K562 (cell line): ENCODE measurements at regions not wholly inside any gene's neighbourhood (a gene's known extent, or its start where the extent isn't known, plus 50 kb on each side); places are given as distances from the start of the nearest gene placed in this dataset.

Source experiments
- ATAC-seq: fragments of 200-7000 bp; cut with Tn5 transposase; 3 replicates; pipeline ENCODE4 v1.9.1; 2020; ENCODE audit warnings: moderate library complexity
- BruUV-seq: library from RNA; stranded (reverse); fragments of 400-500 nt; replicated peaks from 2 replicates; lab custom pipeline; 2021; lab: Mats Ljungman, UMichigan
- CTCF ChIA-PET: fragments of 300-600 bp; formaldehyde crosslinking; extraction: SDS; loops from one replicate; lab custom pipeline; 2021; ENCODE audit warnings: low intra/inter-chr PET ratio; lab: Yijun Ruan, JAX
- POLR2A ChIA-PET: fragments of 300-600, 350-650 bp; sonication (Branson Sonifier 250); formaldehyde crosslinking; extraction: SDS; loops from one replicate; lab custom pipeline; 2021; ENCODE audit warnings: antibody characterized with exemption, inconsistent platforms; lab: Yijun Ruan, JAX
- DNase-seq, 4 experiments: peaks; one replicate each; pipeline versions ENCODE4 v3.0.0 to v3.0.0-alpha.2; 2011 to 2018; ENCODE audit warnings: low spot score in 3 of 4, mixed read lengths in 3 of 4; ENCODE audit errors: extremely low read depth in 1 of 4
- FAIRE-seq: peaks from 2 replicates; lab custom pipeline; 2011; peaks lifted over from hg19 to GRCh38; lab: Jason Lieb, UNC
- H2AFZ ChIP-seq: 2 replicates; pipeline ENCODE4 v1.6.0; 2011; ENCODE audit warnings: low read depth, low read length, control low read depth, inconsistent platforms
- H3K27ac ChIP-seq: fragments of 200-600 bp; 3 replicates; pipeline ENCODE4 v1.8.0; 2011; ENCODE audit warnings: low read depth, mild to moderate bottlenecking, control low read depth, inconsistent platforms, low read length, moderate library complexity, mixed read lengths; ENCODE audit errors: extremely low read depth
- H3K27me3 ChIP-seq, 2 experiments: fragments of 300-600 bp in 1 of 2; 2 replicates in 1 of 2; 3 replicates in 1 of 2; pipeline versions ENCODE4 v1.6.0 to v1.8.0; 2011; ENCODE audit warnings: inconsistent platforms in 2 of 2, low read length in 2 of 2, mild to moderate bottlenecking in 1 of 2, mixed read lengths in 1 of 2, moderate library complexity in 1 of 2; ENCODE audit not compliant: control insufficient read depth in 2 of 2, insufficient read depth in 2 of 2
- H3K36me3 ChIP-seq: fragments of 300-600 bp; 3 replicates; pipeline ENCODE4 v1.8.0; 2011; ENCODE audit warnings: mild to moderate bottlenecking, low read length, inconsistent platforms; ENCODE audit not compliant: control insufficient read depth, insufficient read depth
- H3K4me1 ChIP-seq, 2 experiments: fragments of 200-600 bp in 1 of 2; replicated peaks in 1 of 2; 2 replicates in 1 of 2; 3 replicates in 1 of 2; pipeline versions ENCODE4 v1.5.1 to v1.8.0; 2011; ENCODE audit warnings: inconsistent platforms in 2 of 2, low read length in 2 of 2, mild to moderate bottlenecking in 1 of 2, mixed read lengths in 1 of 2, moderate library complexity in 1 of 2; ENCODE audit not compliant: control insufficient read depth in 2 of 2, insufficient read depth in 2 of 2
- H3K4me2 ChIP-seq: 2 replicates; pipeline ENCODE4 v1.6.1; 2011; ENCODE audit warnings: low read length, control low read depth, inconsistent platforms, mixed read lengths; ENCODE audit not compliant: insufficient read depth
- H3K4me3 ChIP-seq: fragments of 200-600 bp; sonication (generic), shearing (Covaris generic); 2 replicates; pipeline ENCODE4 v1.5.1; 2016; ENCODE audit warnings: control low read depth, inconsistent platforms
- H3K79me2 ChIP-seq: fragments of 200-600 bp; 3 replicates; pipeline ENCODE4 v1.8.0; 2011; ENCODE audit warnings: low read length, inconsistent platforms; ENCODE audit not compliant: control insufficient read depth, insufficient read depth
- H3K9ac ChIP-seq, 2 experiments: 2 replicates each; pipeline versions ENCODE4 v1.6.0 to v1.6.1; 2011; ENCODE audit warnings: low read depth in 2 of 2, low read length in 2 of 2, control low read depth in 1 of 2, inconsistent platforms in 1 of 2, mild to moderate bottlenecking in 1 of 2, mixed read lengths in 1 of 2; ENCODE audit not compliant: insufficient read depth in 1 of 2
- H3K9me1 ChIP-seq: one replicate; pipeline ENCODE4 v1.6.0; 2011; ENCODE audit warnings: inconsistent platforms, mild to moderate bottlenecking, low read length, moderate library complexity; ENCODE audit not compliant: control insufficient read depth, insufficient read depth
- H3K9me3 ChIP-seq: replicated peaks from 2 replicates; pipeline ENCODE4 v1.5.1; 2011; ENCODE audit warnings: low read depth, low read length, inconsistent platforms; ENCODE audit not compliant: control insufficient read depth, insufficient read depth
- H4K20me1 ChIP-seq: replicated peaks from 2 replicates; pipeline ENCODE4 v1.6.1; 2011; ENCODE audit warnings: low read length, inconsistent platforms, mixed read lengths; ENCODE audit not compliant: control insufficient read depth, insufficient read depth
- AFF1 ChIP-seq, 2 experiments: fragments of 450-650 bp; IDR thresholded peaks; 2 replicates each; pipeline ENCODE4 v1.6.1; 2018; ENCODE audit warnings: mild to moderate bottlenecking in 2 of 2, low read depth in 1 of 2; ENCODE audit not compliant: partially characterized antibody in 2 of 2
- CC2D1A ChIP-seq: fragments of 450-650 bp; IDR thresholded peaks from 2 replicates; pipeline ENCODE4 v1.6.1; 2017; ENCODE audit warnings: mild to moderate bottlenecking
- ELF4 ChIP-seq: fragments of 450-650 bp; formaldehyde crosslinking; IDR thresholded peaks from 2 replicates; pipeline ENCODE4 v1.4.0; 2022; ENCODE audit warnings: missing genetic modification characterization
- FOXK1 ChIP-seq: sonication (generic); formaldehyde crosslinking; IDR thresholded peaks from 2 replicates; pipeline ENCODE4 v1.8.0; 2022; ENCODE audit warnings: missing genetic modification reagents, mild to moderate bottlenecking, borderline replicate concordance
- GTF2A2 ChIP-seq: IDR thresholded peaks from 2 replicates; pipeline ENCODE4 v1.6.1; 2016; ENCODE audit warnings: mild to moderate bottlenecking, missing genetic modification characterization, missing compliant biosample characterization
- HDGF ChIP-seq: fragments of 450-650 bp; IDR thresholded peaks from 2 replicates; pipeline ENCODE4 v1.6.1; 2016
- MITF ChIP-seq: IDR thresholded peaks from 2 replicates; pipeline ENCODE4 v1.6.1; 2014; ENCODE audit warnings: antibody characterized with exemption
- RB1 ChIP-seq: fragments of 450-650 bp; IDR thresholded peaks from 2 replicates; pipeline ENCODE4 v1.6.1; 2017; ENCODE audit warnings: low read depth, mild to moderate bottlenecking
- RBM14 ChIP-seq: fragments of 200-400 bp; formaldehyde crosslinking; IDR thresholded peaks from 2 replicates; pipeline ENCODE4 v1.6.1; 2018; ENCODE audit warnings: low read depth, mild to moderate bottlenecking, low read length, moderate library complexity, borderline replicate concordance; ENCODE audit not compliant: insufficient read depth
- RBM17 ChIP-seq: fragments of 200-400 bp; formaldehyde crosslinking; IDR thresholded peaks from 2 replicates; pipeline ENCODE4 v1.6.1; 2017; ENCODE audit warnings: low read depth, mild to moderate bottlenecking, low read length, borderline replicate concordance
- TARDBP ChIP-seq: fragments of 450-650 bp; IDR thresholded peaks from 2 replicates; pipeline ENCODE4 v1.6.1; 2016
- TCF7L2 ChIP-seq: fragments of 150-350 bp; IDR thresholded peaks from 2 replicates; pipeline ENCODE4 v1.6.1; 2016; ENCODE audit warnings: low read depth, mild to moderate bottlenecking, low read length, moderate library complexity
- USF1 ChIP-seq: sonication (generic); formaldehyde crosslinking; IDR thresholded peaks from 2 replicates; pipeline ENCODE4 v1.9.0; 2022; ENCODE audit warnings: mild to moderate bottlenecking, missing genetic modification reagents
- ZBTB1 ChIP-seq: sonication (generic); formaldehyde crosslinking; IDR thresholded peaks from 2 replicates; pipeline ENCODE4 v1.8.1; 2023; ENCODE audit warnings: missing genetic modification reagents, low read depth, mild to moderate bottlenecking, borderline replicate concordance
- ZFP1 ChIP-seq: fragments of 450-650 bp; formaldehyde crosslinking; IDR thresholded peaks from 2 replicates; pipeline ENCODE4 v1.4.0; 2020; ENCODE audit warnings: mild to moderate bottlenecking, mixed read lengths
- ZNF57 ChIP-seq: fragments of 450-650 bp; formaldehyde crosslinking; IDR thresholded peaks from 2 replicates; pipeline ENCODE4 v1.4.0; 2020; ENCODE audit warnings: mild to moderate bottlenecking, moderate library complexity
- ZNF589 ChIP-seq: fragments of 200-800 bp; sonication (Bioruptor generic); IDR thresholded peaks from 2 replicates; pipeline ENCODE4 v1.6.1; 2016; ENCODE audit warnings: low read depth, missing genetic modification characterization, missing compliant biosample characterization
- ZNF766 ChIP-seq: fragments of 200-800 bp; sonication (Bioruptor generic); conservative IDR thresholded peaks from 2 replicates; pipeline ENCODE4 v1.6.1; 2016; ENCODE audit warnings: missing genetic modification characterization, missing compliant biosample characterization
- ZNF830 ChIP-seq: fragments of 250-450 bp; sonication (Bioruptor Pico); IDR thresholded peaks from 2 replicates; pipeline ENCODE4 v1.5.0; 2021; ENCODE audit warnings: mild to moderate bottlenecking
- WGBS: fragments of 100-300 bp; shearing (Covaris generic); methylation state at CpG from one replicate; pipeline ENCODE4 v1.1.6; 2016; ENCODE audit warnings: low coverage, mixed read lengths; ENCODE audit not compliant: insufficient coverage; ENCODE audit errors: missing lambda C conversion rate; 5-methylcytosine and 5-hydroxymethylcytosine counted together
- in situ Hi-C: fragments of 300-500 bp; cut with MboI; formaldehyde crosslinking; loops from 4 replicates; pipeline ENCODE4 v1.15.0; 2018; ENCODE audit warnings: inconsistent platforms, mixed read lengths
- intact Hi-C: fragments of 100-400 bp; cut with micrococcal nuclease; formaldehyde crosslinking; loops from 2 replicates; pipeline ENCODE4 v1.14.2; 2022

GRCh38 chr2:55995211-55995610 is 71.6 kb upstream of the EFEMP1 start (continued):
- no peak for TF ChIP-seq MITF
- no peak for TF ChIP-seq TARDBP
- no peak for TF ChIP-seq FOXK1
- TF ChIP-seq ZNF57 (CRISPR knock-in tag): no peak
- TF ChIP-seq RBM14: no peak
- no peak for TF ChIP-seq ZNF766 (CRISPR knock-in tag)
- no peak for TF ChIP-seq TCF7L2
- TF ChIP-seq USF1 (CRISPR knock-in tag): no peak
- TF ChIP-seq HDGF: no peak

- Histone ChIP-seq H2AFZ (no peak overlapping the region), H3K9me1 (no peaks in the 10 kb centered on the region), H3K9me3 (no peaks in the 10 kb centered on the region), H3K4me1 (no peaks in the 10 kb centered on the region), H3K9ac (no peak overlapping the region), H3K4me3 (no peak overlapping the region), H3K4me2 (no peak overlapping the region), H3K27me3 (no peaks in the 10 kb centered on the region), H3K27ac (no peak overlapping the region), H3K79me2 (no peaks in the 10 kb centered on the region), H3K36me3 (no peaks in the 10 kb centered on the region), H4K20me1 (no peaks in the 10 kb centered on the region)
- no peak for ATAC-seq
- DNase-seq: no peak
- CTCF ChIA-PET: no interaction called here
- FAIRE-seq: no peak
- intact Hi-C loops: no loop called here
- WGBS: 0% methylated on average over 2 of the region's 2 CpGs
- BruUV-seq: no TSS peak
- POLR2A ChIA-PET: interaction anchor here (0.9 kb wide), 1 partner anchor 9 kb away, joined by 5 read pairs; no protein-coding TSS in a partner anchor
- in situ Hi-C loops: no loop called here
- no peak for TF ChIP-seq ZNF589 (CRISPR knock-in tag)
- TF ChIP-seq ELF4: no peak
- no peak for TF ChIP-seq ZFP1 (CRISPR knock-in tag)
- TF ChIP-seq GTF2A2 (tag): no peak
- TF ChIP-seq CC2D1A: no peak
- TF ChIP-seq ZNF830 (CRISPR knock-in tag): no peak
- TF ChIP-seq AFF1 (IDR thresholded peaks at IDR 0.05; ENCODE audit: low read depth in 1 of 2, partially characterized antibody in 2 of 2): no peak
- TF ChIP-seq RB1: no peak
- no peak for TF ChIP-seq RBM17
- no peak for TF ChIP-seq ZBTB1
Measured at GRCh38 chr2:55995902-55996301, 72.3 kb upstream of the EFEMP1 start.
